HepG2 (cell line): ENCODE measurements at regions not wholly inside any gene's neighbourhood (a gene's known extent, or its start where the extent isn't known, plus 50 kb on each side); places are given as distances from the start of the nearest gene placed in this dataset.

Source experiments
- ATAC-seq: fragments of 200-7000 bp; cut with Tn5 transposase; 3 replicates; pipeline ENCODE4 v1.9.1; 2020; ENCODE audit warnings: mild to moderate bottlenecking, moderate library complexity
- BruUV-seq: library from RNA; stranded (reverse); fragments of 400-500 nt; replicated peaks from 2 replicates; lab custom pipeline; 2021; lab: Mats Ljungman, UMichigan
- CTCF ChIA-PET: fragments of 300-600 bp; formaldehyde crosslinking; extraction: SDS; loops from one replicate; lab custom pipeline; 2021; ENCODE audit warnings: low total read pairs, inconsistent platforms, low intra/inter-chr PET ratio; lab: Yijun Ruan, JAX
- POLR2A ChIA-PET: fragments of 350-600 bp; sonication (Branson Sonifier 250); formaldehyde crosslinking; loops from one replicate; lab custom pipeline; 2020; ENCODE audit warnings: antibody characterized with exemption, inconsistent platforms; lab: Yijun Ruan, JAX
- DNase-seq: peaks from one replicate; pipeline ENCODE4 v3.0.0-alpha.2; 2015; ENCODE audit warnings: low spot score
- FAIRE-seq: peaks from 3 replicates; lab custom pipeline; 2011; peaks lifted over from hg19 to GRCh38; lab: Jason Lieb, UNC
- H2AFZ ChIP-seq: one replicate; pipeline ENCODE4 v1.6.1; 2011; ENCODE audit warnings: low read length, inconsistent platforms
- H3K27ac ChIP-seq: fragments of 300-600 bp; 3 replicates; pipeline ENCODE4 v1.8.0; 2011; ENCODE audit warnings: mixed run types, mild to moderate bottlenecking, mixed read lengths, low read length, inconsistent platforms; ENCODE audit not compliant: insufficient read depth; ENCODE audit errors: extremely low read length
- H3K27me3 ChIP-seq, 2 experiments: fragments of 200-600 bp in 1 of 2; 2 replicates in 1 of 2; 3 replicates in 1 of 2; pipeline versions ENCODE4 v1.6.0 to v1.8.0; 2011; ENCODE audit warnings: low read length in 2 of 2, mild to moderate bottlenecking in 2 of 2, moderate library complexity in 2 of 2, inconsistent platforms in 1 of 2; ENCODE audit not compliant: insufficient read depth in 2 of 2, control insufficient read depth in 1 of 2
- H3K36me3 ChIP-seq, 2 experiments: fragments of 200-600 bp in 1 of 2; replicated peaks in 1 of 2; 2 replicates in 1 of 2; 3 replicates in 1 of 2; pipeline versions ENCODE4 v1.5.1 to v1.8.0; 2011; ENCODE audit warnings: low read length in 2 of 2, inconsistent platforms in 1 of 2; ENCODE audit not compliant: insufficient read depth in 2 of 2, control insufficient read depth in 1 of 2
- H3K4me1 ChIP-seq: 2 replicates; pipeline ENCODE4 v1.5.1; 2012; ENCODE audit warnings: low read length, inconsistent platforms; ENCODE audit not compliant: insufficient read depth
- H3K4me2 ChIP-seq: 2 replicates; pipeline ENCODE4 v1.6.0; 2011; ENCODE audit warnings: low read depth, low read length, inconsistent platforms
- H3K4me3 ChIP-seq, 3 experiments: fragments of 200-600 bp in 1 of 3; sonication (generic), shearing (Covaris generic) in 1 of 3; replicated peaks in 1 of 3; 2 replicates each; pipeline ENCODE4 v1.5.1; 2011 to 2016; ENCODE audit warnings: low read length in 3 of 3, inconsistent platforms in 2 of 3, low read depth in 2 of 3, mild to moderate bottlenecking in 2 of 3, control low read depth in 1 of 3, mixed read lengths in 1 of 3; ENCODE audit not compliant: insufficient read depth in 1 of 3
- H3K79me2 ChIP-seq: one replicate; pipeline ENCODE4 v1.6.1; 2011; ENCODE audit warnings: low read length, inconsistent platforms; ENCODE audit not compliant: insufficient read depth
- H3K9ac ChIP-seq: 2 replicates; pipeline ENCODE4 v1.6.0; 2011; ENCODE audit warnings: mild to moderate bottlenecking, low read depth, low read length, inconsistent platforms; ENCODE audit not compliant: insufficient read depth
- H3K9me3 ChIP-seq: 2 replicates; pipeline ENCODE4 v1.5.1; 2012; ENCODE audit warnings: mild to moderate bottlenecking, low read length
- H4K20me1 ChIP-seq: 2 replicates; pipeline ENCODE4 v1.6.0; 2011; ENCODE audit warnings: inconsistent platforms, mild to moderate bottlenecking, low read length, moderate library complexity; ENCODE audit not compliant: insufficient read depth
- CBX2 ChIP-seq, 2 experiments: fragments of 200-600 bp in 1 of 2; sonication (generic); formaldehyde crosslinking in 1 of 2; IDR thresholded peaks; 2 replicates each; pipeline versions ENCODE4 v1.7.0 to v1.8.1; 2018 to 2022; ENCODE audit warnings: low read depth in 2 of 2, low read length in 1 of 2, mild to moderate bottlenecking in 1 of 2, missing genetic modification reagents in 1 of 2
- MAX ChIP-seq: IDR thresholded peaks from 2 replicates; pipeline ENCODE4 v1.6.1; 2012; ENCODE audit warnings: inconsistent platforms
- SCMH1 ChIP-seq: sonication (generic); formaldehyde crosslinking; IDR thresholded peaks from 2 replicates; pipeline ENCODE4 v1.9.0; 2021; ENCODE audit warnings: missing genetic modification reagents, mild to moderate bottlenecking, borderline replicate concordance
- ZFYVE20 ChIP-seq: sonication (generic); formaldehyde crosslinking; IDR thresholded peaks from 2 replicates; pipeline ENCODE4 v1.8.0; 2023; ENCODE audit warnings: low read depth, mild to moderate bottlenecking, moderate library complexity, missing genetic modification reagents, borderline replicate concordance
- ZNF10 ChIP-seq: sonication (generic); formaldehyde crosslinking; IDR thresholded peaks from 2 replicates; pipeline ENCODE4 v1.4.0; 2020; ENCODE audit warnings: mild to moderate bottlenecking, low read depth, missing genetic modification reagents, borderline replicate concordance
- ZNF383 ChIP-seq: sonication (generic); formaldehyde crosslinking; IDR thresholded peaks from 2 replicates; pipeline ENCODE4 v1.4.0; 2020; ENCODE audit warnings: missing genetic modification reagents, mild to moderate bottlenecking, borderline replicate concordance
- WGBS: methylation state at CpG from one replicate; pipeline ENCODE4 v1.1.6; 2017; ENCODE audit warnings: low lambda C conversion rate; 5-methylcytosine and 5-hydroxymethylcytosine counted together
- in situ Hi-C: cut with HindIII; loops from 2 replicates; pipeline ENCODE4 v1.10.0; 2017; ENCODE audit warnings: low pct_unique_long_range_greater_than_20kb; ENCODE audit not compliant: extremely low pct_ligation_motif_present
- intact Hi-C: fragments of 100-400 bp; cut with micrococcal nuclease; formaldehyde crosslinking; loops from one replicate; pipeline ENCODE4 v1.10.0; 2022; ENCODE audit not compliant: unreplicated experiment

GRCh38 chr2:60058781-60059180, 494.7 kb downstream of the BCL11A start (continued):
- TF ChIP-seq SCMH1 (CRISPR knock-in tag) (no peak), ZNF383 (no peak)

- no peak overlapping the region for H2AFZ ChIP-seq
- FAIRE-seq = no peak
- H3K36me3 ChIP-seq = no peaks in the 10 kb centered on the region
- no peaks in the 10 kb centered on the region for H3K4me1 ChIP-seq
- no peak for ATAC-seq
- H3K27ac ChIP-seq = no peak overlapping the region
- DNase-seq = no peak
- H3K27me3 ChIP-seq = peaks cover 0 to 5% of the 10 kb centered on the region in 2 experiments; a peak in 2 of 5 replicates
- H3K9me3 ChIP-seq = no peaks in the 10 kb centered on the region
- H3K4me3 ChIP-seq = no peak overlapping the region
- ChIA-PET POLR2A (no interaction called here), CTCF (no interaction called here)
- intact Hi-C loops = no loop called here
- no peaks in the 10 kb centered on the region for H4K20me1 ChIP-seq
- no peak overlapping the region for H3K9ac ChIP-seq
- H3K4me2 ChIP-seq = no peak overlapping the region
- WGBS = 0% methylated on average over 6 of the region's 6 CpGs
- no peaks in the 10 kb centered on the region for H3K79me2 ChIP-seq
- no TSS peak for BruUV-seq
- TF ChIP-seq CBX2 (IDR thresholded peaks at IDR 0.05; ENCODE audit: low read depth, low read length) (no peak), CBX2 (CRISPR knock-in tag; IDR thresholded peaks at IDR 0.05; ENCODE audit: low read depth) (no peak)
- TF ChIP-seq, all 625 proteins: peak for 0
- in situ Hi-C loops = no loop called here
Measured at GRCh38 chr2:60054571-60055340, 498.7 kb downstream of the BCL11A start.

DNA sequence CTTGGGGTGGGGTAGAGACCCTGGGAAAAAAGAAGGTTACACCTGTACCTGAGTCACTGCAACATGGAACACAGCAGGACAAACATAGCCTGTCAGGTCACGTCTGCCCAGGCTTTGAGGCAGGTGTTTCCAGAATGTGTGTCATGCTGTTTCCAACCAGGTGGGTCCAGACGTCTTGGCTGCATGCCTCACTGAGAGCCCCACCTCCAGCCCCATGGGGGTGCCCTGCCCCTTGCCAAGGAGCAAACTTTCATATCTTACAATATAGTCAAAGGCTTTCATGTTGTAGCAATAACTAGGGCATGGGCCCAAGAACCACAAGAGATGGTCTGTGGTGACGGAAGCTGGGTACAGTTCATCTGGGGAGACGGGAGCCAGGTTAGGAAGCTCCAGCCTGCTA, 499.7 kb downstream of the BCL11A start:
- BruUV-seq = no TSS peak
- in situ Hi-C loops = no loop called here
- 33% methylated on average over 4 of the region's 4 CpGs for WGBS
- no peak for ATAC-seq
- H2AFZ ChIP-seq = no peak overlapping the region
- TF ChIP-seq CBX2 (IDR thresholded peaks at IDR 0.05; ENCODE audit: low read depth, low read length) = no peak
- no peak for TF ChIP-seq CBX2 (CRISPR knock-in tag; IDR thresholded peaks at IDR 0.05; ENCODE audit: low read depth)
- TF ChIP-seq ZFYVE20 (CRISPR knock-in tag) = no peak
- TF ChIP-seq ZNF10 (CRISPR knock-in tag) = no peak
- TF ChIP-seq MAX = no peak
- FAIRE-seq = no peak
- no peaks in the 10 kb centered on the region for H4K20me1 ChIP-seq
- no peaks in the 10 kb centered on the region for H3K36me3 ChIP-seq
- POLR2A ChIA-PET = no interaction called here
- no peak overlapping the region for H3K27ac ChIP-seq
- CTCF ChIA-PET = no interaction called here
- no peaks in the 10 kb centered on the region for H3K79me2 ChIP-seq
- intact Hi-C loops = no loop called here
- no peaks in the 10 kb centered on the region for H3K27me3 ChIP-seq
- H3K4me1 ChIP-seq = no peaks in the 10 kb centered on the region
- H3K4me3 ChIP-seq = no peak overlapping the region
- DNase-seq = no peak
- no peak overlapping the region for H3K4me2 ChIP-seq
- H3K9me3 ChIP-seq = no peaks in the 10 kb centered on the region
- no peak overlapping the region for H3K9ac ChIP-seq
